ENCODE measurements at regions not wholly inside any gene's neighbourhood (a gene's known extent, or its start where the extent isn't known, plus 50 kb on each side); places are given as distances from the start of the nearest gene placed in this dataset.

- Histone ChIP-seq H2AFZ (ENCODE audit: low read depth, low read length) (no peak overlapping the region), H3K27ac (ENCODE audit: low read length) (no peak overlapping the region), H4K20me1 (ENCODE audit: insufficient read depth, low read length) (no peaks in the 10 kb centered on the region), H3K4me2 (ENCODE audit: low read length) (no peak overlapping the region), H3K27me3 (ENCODE audit: low read depth, low read length) (no peaks in the 10 kb centered on the region), H3K9ac (ENCODE audit: low read length) (no peak overlapping the region), H3K36me3 (replicated peaks; ENCODE audit: low read depth, low read length) (no peaks in the 10 kb centered on the region), H3K79me2 (ENCODE audit: low read length) (no peaks in the 10 kb centered on the region), H3K4me1 (ENCODE audit: low read length) (no peaks in the 10 kb centered on the region), H3K4me3 (ENCODE audit: low read length) (no peak overlapping the region), H3K9me3 (ENCODE audit: insufficient read depth, low read length) (no peaks in the 10 kb centered on the region)
- no peak for TF ChIP-seq EZH2phosphoT487 (IDR thresholded peaks at IDR 0.05; ENCODE audit: low read depth)
- TF ChIP-seq CTCF (IDR thresholded peaks at IDR 0.05; ENCODE audit: low read depth, low read length): no peak
These were observed 423.4 kb upstream of the SEMA6A start for GRCh38 chr5:116998024-116998423.

- Histone ChIP-seq H3K36me3 (replicated peaks; ENCODE audit: low read depth, low read length) (no peaks in the 10 kb centered on the region), H3K79me2 (ENCODE audit: low read length) (no peaks in the 10 kb centered on the region), H4K20me1 (ENCODE audit: insufficient read depth, low read length) (no peaks in the 10 kb centered on the region), H3K4me1 (ENCODE audit: low read length) (no peaks in the 10 kb centered on the region), H3K9me3 (ENCODE audit: insufficient read depth, low read length) (no peaks in the 10 kb centered on the region), H2AFZ (ENCODE audit: low read depth, low read length) (no peak overlapping the region), H3K27ac (ENCODE audit: low read length) (no peak overlapping the region), H3K4me2 (ENCODE audit: low read length) (no peak overlapping the region), H3K9ac (ENCODE audit: low read length) (no peak overlapping the region), H3K27me3 (ENCODE audit: low read depth, low read length) (no peaks in the 10 kb centered on the region), H3K4me3 (ENCODE audit: low read length) (no peak overlapping the region)
- TF ChIP-seq EZH2phosphoT487 (IDR thresholded peaks at IDR 0.05; ENCODE audit: low read depth) (no peak), CTCF (IDR thresholded peaks at IDR 0.05; ENCODE audit: low read depth, low read length) (no peak)
These were observed 418.1 kb upstream of the SEMA6A start for GRCh38 chr5:116992681-116993080.

GRCh38 chr5:116989995-116990394, 415.4 kb upstream of the SEMA6A start:
- TF ChIP-seq EZH2phosphoT487 (IDR thresholded peaks at IDR 0.05; ENCODE audit: low read depth): no peak
- no peak overlapping the region for H3K27ac ChIP-seq (ENCODE audit: low read length)
- no peaks in the 10 kb centered on the region for H3K27me3 ChIP-seq (ENCODE audit: low read depth, low read length)

GRCh38 chr5:116982035-116982434, 407.4 kb upstream of the SEMA6A start:
- Histone ChIP-seq H3K79me2 (ENCODE audit: low read length) (no peaks in the 10 kb centered on the region), H3K9me3 (ENCODE audit: insufficient read depth, low read length) (no peaks in the 10 kb centered on the region), H3K27me3 (ENCODE audit: low read depth, low read length) (no peaks in the 10 kb centered on the region), H3K4me1 (ENCODE audit: low read length) (peaks cover 6% of the 10 kb centered on the region), H3K4me3 (ENCODE audit: low read length) (no peak overlapping the region), H3K36me3 (replicated peaks; ENCODE audit: low read depth, low read length) (no peaks in the 10 kb centered on the region), H3K9ac (ENCODE audit: low read length) (no peak overlapping the region), H4K20me1 (ENCODE audit: insufficient read depth, low read length) (no peaks in the 10 kb centered on the region), H3K4me2 (ENCODE audit: low read length) (no peak overlapping the region), H2AFZ (ENCODE audit: low read depth, low read length) (no peak overlapping the region), H3K27ac (ENCODE audit: low read length) (no peak overlapping the region)
- TF ChIP-seq EZH2phosphoT487 (IDR thresholded peaks at IDR 0.05; ENCODE audit: low read depth) (no peak), CTCF (IDR thresholded peaks at IDR 0.05; ENCODE audit: low read depth, low read length) (no peak)

More at GRCh38 chr5:116989995-116990394, 415.4 kb upstream of the SEMA6A start:
- Histone ChIP-seq H4K20me1 (ENCODE audit: insufficient read depth, low read length) (no peaks in the 10 kb centered on the region), H3K9me3 (ENCODE audit: insufficient read depth, low read length) (no peaks in the 10 kb centered on the region), H3K9ac (ENCODE audit: low read length) (no peak overlapping the region), H3K4me3 (ENCODE audit: low read length) (no peak overlapping the region), H3K79me2 (ENCODE audit: low read length) (no peaks in the 10 kb centered on the region), H3K4me2 (ENCODE audit: low read length) (no peak overlapping the region), H2AFZ (ENCODE audit: low read depth, low read length) (no peak overlapping the region), H3K4me1 (ENCODE audit: low read length) (no peaks in the 10 kb centered on the region), H3K36me3 (replicated peaks; ENCODE audit: low read depth, low read length) (no peaks in the 10 kb centered on the region)

GRCh38 chr5:116980581-116980980, 406.0 kb upstream of the SEMA6A start:
- Histone ChIP-seq H3K79me2 (ENCODE audit: low read length) (no peaks in the 10 kb centered on the region), H3K9me3 (ENCODE audit: insufficient read depth, low read length) (no peaks in the 10 kb centered on the region), H3K4me3 (ENCODE audit: low read length) (no peak overlapping the region), H4K20me1 (ENCODE audit: insufficient read depth, low read length) (no peaks in the 10 kb centered on the region), H3K4me2 (ENCODE audit: low read length) (no peak overlapping the region), H3K4me1 (ENCODE audit: low read length) (peaks cover 6% of the 10 kb centered on the region), H2AFZ (ENCODE audit: low read depth, low read length) (no peak overlapping the region), H3K36me3 (replicated peaks; ENCODE audit: low read depth, low read length) (no peaks in the 10 kb centered on the region), H3K9ac (ENCODE audit: low read length) (no peak overlapping the region), H3K27ac (ENCODE audit: low read length) (no peak overlapping the region), H3K27me3 (ENCODE audit: low read depth, low read length) (no peaks in the 10 kb centered on the region)
- TF ChIP-seq EZH2phosphoT487 (IDR thresholded peaks at IDR 0.05; ENCODE audit: low read depth): no peak
- no peak for TF ChIP-seq CTCF (IDR thresholded peaks at IDR 0.05; ENCODE audit: low read depth, low read length)

Data from OCI-LY3 (cell line).